Sigmoid colon (tissue), 6 donors: ENCODE measurements at regions not wholly inside any gene's neighbourhood (a gene's known extent, or its start where the extent isn't known, plus 50 kb on each side); places are given as distances from the start of the nearest gene placed in this dataset.

Experiments used
- DNase-seq: peaks from one replicate; pipeline ENCODE4 v3.0.0-alpha.2; 2019
- H3K27ac ChIP-seq, 4 donors: fragments of 200-600 bp; sonication (generic); one replicate each; pipeline ENCODE4 v1.5.1; 2016 to 2019; ENCODE audit warnings: mild to moderate bottlenecking in 1 of 4
- H3K27me3 ChIP-seq, 3 donors: fragments of 200-600 bp; sonication (generic); one replicate each; pipeline ENCODE4 v1.5.1; 2019; ENCODE audit warnings: mild to moderate bottlenecking in 1 of 3
- H3K36me3 ChIP-seq, 4 donors: fragments of 200-600 bp; sonication (generic); one replicate each; pipeline ENCODE4 v1.5.1; 2016 to 2019
- H3K4me1 ChIP-seq, 4 donors: fragments of 200-600 bp; sonication (generic); one replicate each; pipeline ENCODE4 v1.5.1; 2017 to 2019
- H3K4me3 ChIP-seq, 4 donors: fragments of 200-600 bp; sonication (generic); one replicate each; pipeline ENCODE4 v1.5.1; 2017 to 2019; ENCODE audit warnings: mild to moderate bottlenecking in 2 of 4, moderate library complexity in 1 of 4
- H3K9me3 ChIP-seq, 4 donors: fragments of 200-600 bp in 3 of 4; sonication (generic) in 3 of 4; one replicate each; pipeline versions ENCODE4 v1.5.1 to v1.6.1; 2013 to 2019
- CTCF ChIP-seq, 4 experiments: fragments of 450-650 bp in 3 of 4; fragments of 200-600 bp in 1 of 4; IDR thresholded peaks; one replicate each; pipeline ENCODE4 v1.5.1; 2016 to 2019; ENCODE audit warnings: antibody characterized with exemption in 4 of 4, mild to moderate bottlenecking in 3 of 4, moderate library complexity in 2 of 4
- EP300 ChIP-seq, 4 donors: sonication (generic); formaldehyde crosslinking; IDR thresholded peaks; one replicate each; pipeline ENCODE4 v1.6.1; 2017; ENCODE audit warnings: antibody characterized with exemption in 4 of 4
- POLR2A ChIP-seq, 2 donors: fragments of 450-650 bp; IDR thresholded peaks; one replicate each; pipeline ENCODE4 v1.6.1; 2016; ENCODE audit warnings: antibody characterized with exemption in 2 of 2, mild to moderate bottlenecking in 2 of 2, moderate library complexity in 2 of 2
- POLR2AphosphoS5 ChIP-seq, 4 donors: sonication (generic); formaldehyde crosslinking; IDR thresholded peaks; one replicate each; pipeline ENCODE4 v1.6.1; 2017; ENCODE audit warnings: antibody characterized with exemption in 4 of 4
- WGBS, 2 donors: extraction: QIAGEN DNeasy Blood & Tissue Kit; methylation state at CpG; one replicate each; pipeline ENCODE4 v1.1.7; 2013; 5-methylcytosine and 5-hydroxymethylcytosine counted together
- intact Hi-C: fragments of 100-400 bp; cut with DNase I; formaldehyde crosslinking; loops from one replicate; pipeline ENCODE4 v1.15.1; 2023
- donor health status: healthy with polysubstance abuse.
- donor health status: healthy.

- no peak overlapping the region for H3K4me3 ChIP-seq
- TF ChIP-seq POLR2A (IDR thresholded peaks at IDR 0.05) (no peak), EP300 (IDR thresholded peaks at IDR 0.05) (no peak), POLR2AphosphoS5 (IDR thresholded peaks at IDR 0.05) (no peak), CTCF (IDR thresholded peaks at IDR 0.05) (no peak)
- H3K36me3 ChIP-seq, result no peaks in the 10 kb centered on the region
- no peaks in the 10 kb centered on the region for H3K9me3 ChIP-seq
- intact Hi-C loops, result no loop called here
- 96 to 97% methylated on average over 33 of the region's 33 CpGs for WGBS, 2 donors
- DNase-seq, result no peak
- no peaks in the 10 kb centered on the region for H3K27me3 ChIP-seq
- no peaks in the 10 kb centered on the region for H3K4me1 ChIP-seq
- H3K27ac ChIP-seq, result no peak overlapping the region
Measured at GRCh38 chr3:106643684-106644161, 733.5 kb upstream of the CCDC54 start.

- WGBS, 2 donors, result 75 to 78% methylated on average over 2 of the region's 2 CpGs
- Histone ChIP-seq H3K4me3 (no peak overlapping the region), H3K27ac (no peak overlapping the region), H3K9me3 (no peaks in the 10 kb centered on the region), H3K36me3 (no peaks in the 10 kb centered on the region), H3K4me1 (no peaks in the 10 kb centered on the region), H3K27me3 (no peaks in the 10 kb centered on the region)
- TF ChIP-seq CTCF (IDR thresholded peaks at IDR 0.05) (no peak), EP300 (IDR thresholded peaks at IDR 0.05) (no peak), POLR2A (IDR thresholded peaks at IDR 0.05) (no peak), POLR2AphosphoS5 (IDR thresholded peaks at IDR 0.05) (no peak)
- no peak for DNase-seq
- intact Hi-C loops, result no loop called here
Measured at GRCh38 chr3:106673926-106674569, 703.2 kb upstream of the CCDC54 start.

- H3K27me3 ChIP-seq, result no peaks in the 10 kb centered on the region
- intact Hi-C loops, result no loop called here
- H3K4me1 ChIP-seq, result no peaks in the 10 kb centered on the region
- TF ChIP-seq POLR2AphosphoS5 (IDR thresholded peaks at IDR 0.05) (no peak), CTCF (IDR thresholded peaks at IDR 0.05) (no peak), POLR2A (IDR thresholded peaks at IDR 0.05) (no peak), EP300 (IDR thresholded peaks at IDR 0.05) (no peak)
- no peaks in the 10 kb centered on the region for H3K36me3 ChIP-seq
- H3K4me3 ChIP-seq, result no peak overlapping the region
- WGBS, 2 donors, result 83 to 89% methylated on average over 2 of the region's 2 CpGs
- no peak for DNase-seq
- no peak overlapping the region for H3K27ac ChIP-seq
- no peaks in the 10 kb centered on the region for H3K9me3 ChIP-seq
Measured at GRCh38 chr3:106675451-106675850, 701.8 kb upstream of the CCDC54 start.

GRCh38 chr3:106678657-106679390 lies 698.4 kb upstream of the CCDC54 start:
- Histone ChIP-seq H3K36me3 (no peaks in the 10 kb centered on the region), H3K27ac (no peak overlapping the region), H3K4me1 (no peaks in the 10 kb centered on the region), H3K9me3 (no peaks in the 10 kb centered on the region), H3K4me3 (no peak overlapping the region), H3K27me3 (no peaks in the 10 kb centered on the region)
- no peak for DNase-seq
- WGBS, 2 donors, result 81 to 83% methylated on average over 12 of the region's 12 CpGs
- TF ChIP-seq POLR2A (IDR thresholded peaks at IDR 0.05) (no peak), CTCF (IDR thresholded peaks at IDR 0.05) (no peak), EP300 (IDR thresholded peaks at IDR 0.05) (no peak), POLR2AphosphoS5 (IDR thresholded peaks at IDR 0.05) (no peak)
- intact Hi-C loops, result no loop called here
